ENCODE measurements at regions not wholly inside any gene's neighbourhood (a gene's known extent, or its start where the extent isn't known, plus 50 kb on each side); places are given as distances from the start of the nearest gene placed in this dataset.

DNA sequence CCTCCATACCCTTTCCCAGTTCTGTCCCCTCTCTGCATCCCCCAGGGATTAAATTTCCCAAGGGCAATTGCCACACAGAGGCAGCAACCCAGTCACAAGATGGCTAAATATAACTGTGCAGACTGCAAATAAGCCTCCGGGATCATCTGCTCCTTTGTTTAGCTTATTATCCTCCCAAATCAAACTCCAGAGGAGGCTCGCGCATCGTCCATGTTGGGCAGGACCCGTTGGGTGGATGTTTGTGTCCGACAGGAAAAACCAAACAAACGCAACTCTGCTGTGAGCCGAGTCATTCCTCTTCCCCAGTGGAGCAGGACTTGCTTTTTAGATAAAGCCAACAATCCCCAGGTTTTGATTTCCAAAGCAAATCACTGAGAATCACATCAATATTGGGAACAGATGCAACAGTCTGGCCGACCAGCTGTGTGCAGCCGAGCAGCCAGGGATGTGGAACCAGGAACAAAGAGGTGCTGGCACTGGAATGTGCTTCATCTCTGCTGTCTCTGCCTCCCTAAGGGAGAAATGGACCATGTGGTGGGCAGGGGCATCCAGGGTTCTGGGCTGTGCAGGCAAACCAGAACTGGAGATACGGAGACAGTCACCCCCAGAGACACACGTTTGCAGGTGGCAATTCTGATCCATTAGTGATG lies 89.8 kb downstream of the PTTG1 start:
- DNase-seq = no peak
